ENCODE measurements at regions not wholly inside any gene's neighbourhood (a gene's known extent, or its start where the extent isn't known, plus 50 kb on each side); places are given as distances from the start of the nearest gene placed in this dataset.

- no peak overlapping the region for H3K4me3 Mint-ChIP-seq
- DNase-seq: no peak
- peaks cover 2 to 5% (median 2%) of the 10 kb centered on the region in 3 donors for H3K27me3 Mint-ChIP-seq (ENCODE audit: low read depth in 3 of 3)
- H3K36me3 Mint-ChIP-seq: no peaks in the 10 kb centered on the region
- no peak overlapping the region for H3K27ac Mint-ChIP-seq
- H3K4me1 Mint-ChIP-seq: no peaks in the 10 kb centered on the region
- H3K9me3 Mint-ChIP-seq: peaks cover 0 to 13% (median 8%) of the 10 kb centered on the region in 6 donors
Observed at GRCh38 chr10:44435196-44435595, 50.3 kb upstream of the CXCL12 start.

- no peak for DNase-seq
- Mint-ChIP-seq H3K9me3 (peaks cover 0 to 13% (median 8%) of the 10 kb centered on the region in 6 donors), H3K4me1 (no peaks in the 10 kb centered on the region), H3K36me3 (no peaks in the 10 kb centered on the region), H3K27me3 (ENCODE audit: low read depth in 3 of 3) (peaks cover 2 to 7% (median 2%) of the 10 kb centered on the region in 3 donors), H3K27ac (no peak overlapping the region), H3K4me3 (no peak overlapping the region)
Observed at GRCh38 chr10:44436240-44436639, 51.3 kb upstream of the CXCL12 start.

GRCh38 chr10:44437840-44438511, 53.1 kb upstream of the CXCL12 start:
- Mint-ChIP-seq H3K4me1 (no peaks in the 10 kb centered on the region), H3K27me3 (ENCODE audit: low read depth in 3 of 3) (peaks cover 0 to 6% (median 2%) of the 10 kb centered on the region in 3 donors), H3K4me3 (no peak overlapping the region), H3K9me3 (peaks cover 2 to 12% (median 6%) of the 10 kb centered on the region in 6 donors), H3K36me3 (no peaks in the 10 kb centered on the region), H3K27ac (no peak overlapping the region)
- DNase-seq: no peak

GRCh38 chr10:44439239-44439957, 54.5 kb upstream of the CXCL12 start:
- no peak overlapping the region for H3K4me3 Mint-ChIP-seq
- no peak overlapping the region for H3K27ac Mint-ChIP-seq
- H3K9me3 Mint-ChIP-seq: peaks cover 0 to 10% (median 7%) of the 10 kb centered on the region in 6 donors
- H3K36me3 Mint-ChIP-seq: no peaks in the 10 kb centered on the region
- H3K27me3 Mint-ChIP-seq (ENCODE audit: low read depth in 3 of 3): peaks cover 0 to 6% (median 2%) of the 10 kb centered on the region in 3 donors
- no peak for DNase-seq
- no peaks in the 10 kb centered on the region for H3K4me1 Mint-ChIP-seq

- peaks cover 0 to 6% (median 2%) of the 10 kb centered on the region in 3 donors for H3K27me3 Mint-ChIP-seq (ENCODE audit: low read depth in 3 of 3)
Observed at GRCh38 chr10:44439958-44440244, 55.0 kb upstream of the CXCL12 start.

GRCh38 chr10:44457259-44457658, 72.4 kb upstream of the CXCL12 start:
- DNase-seq: no peak
- no peak overlapping the region for H3K4me3 Mint-ChIP-seq
- peaks cover 0 to 9% (median under 1%) of the 10 kb centered on the region in 6 donors for H3K9me3 Mint-ChIP-seq
- no peaks in the 10 kb centered on the region for H3K36me3 Mint-ChIP-seq
- peaks cover 2 to 6% (median 2%) of the 10 kb centered on the region in 3 donors for H3K27me3 Mint-ChIP-seq (ENCODE audit: low read depth in 3 of 3)
- H3K27ac Mint-ChIP-seq: no peak overlapping the region
- no peaks in the 10 kb centered on the region for H3K4me1 Mint-ChIP-seq

More at GRCh38 chr10:44439958-44440244, 55.0 kb upstream of the CXCL12 start:
- H3K4me3 Mint-ChIP-seq: no peak overlapping the region
- no peak overlapping the region for H3K27ac Mint-ChIP-seq
- peaks cover 0 to 15% (median 8%) of the 10 kb centered on the region in 6 donors for H3K9me3 Mint-ChIP-seq
- H3K4me1 Mint-ChIP-seq: no peaks in the 10 kb centered on the region
- no peak for DNase-seq
- no peaks in the 10 kb centered on the region for H3K36me3 Mint-ChIP-seq

- H3K4me3 Mint-ChIP-seq: no peak overlapping the region
- no peak overlapping the region for H3K27ac Mint-ChIP-seq
- H3K36me3 Mint-ChIP-seq: no peaks in the 10 kb centered on the region
- DNase-seq: no peak
- peaks cover 0 to 6% (median 0%) of the 10 kb centered on the region in 6 donors for H3K9me3 Mint-ChIP-seq
- H3K27me3 Mint-ChIP-seq (ENCODE audit: low read depth in 3 of 3): peaks cover 2 to 3% (median 2%) of the 10 kb centered on the region in 3 donors
- H3K4me1 Mint-ChIP-seq: no peaks in the 10 kb centered on the region
Observed at GRCh38 chr10:44458671-44459413, 73.9 kb upstream of the CXCL12 start.

- Mint-ChIP-seq H3K9me3 (peaks cover 0 to 6% (median 0%) of the 10 kb centered on the region in 6 donors), H3K27me3 (ENCODE audit: low read depth in 3 of 3) (peaks cover 2 to 4% (median 3%) of the 10 kb centered on the region in 3 donors), H3K36me3 (no peaks in the 10 kb centered on the region), H3K4me1 (peaks cover 0 to under 1% of the 10 kb centered on the region in 2 donors), H3K4me3 (no peak overlapping the region), H3K27ac (no peak overlapping the region)
- no peak for DNase-seq
Observed at GRCh38 chr10:44459671-44460070, 74.8 kb upstream of the CXCL12 start.

GRCh38 chr10:44460416-44460815, 75.5 kb upstream of the CXCL12 start:
- Mint-ChIP-seq H3K4me3 (no peak overlapping the region), H3K9me3 (peaks cover 0 to 6% (median 0%) of the 10 kb centered on the region in 6 donors), H3K36me3 (no peaks in the 10 kb centered on the region), H3K4me1 (peaks cover 0 to 6% of the 10 kb centered on the region in 2 donors), H3K27me3 (ENCODE audit: low read depth in 3 of 3) (peaks cover 2 to 4% (median 3%) of the 10 kb centered on the region in 3 donors), H3K27ac (no peak overlapping the region)
- DNase-seq: no peak

GRCh38 chr10:44462338-44462914, 77.5 kb upstream of the CXCL12 start:
- DNase-seq: no peak
- Mint-ChIP-seq H3K36me3 (no peaks in the 10 kb centered on the region), H3K4me1 (peaks cover 0 to 8% of the 10 kb centered on the region in 2 donors), H3K9me3 (peaks cover 0 to 2% (median 0%) of the 10 kb centered on the region in 6 donors), H3K4me3 (no peak overlapping the region), H3K27ac (no peak overlapping the region), H3K27me3 (ENCODE audit: low read depth in 3 of 3) (peaks cover 2 to 5% (median 2%) of the 10 kb centered on the region in 3 donors)

GRCh38 chr10:44463511-44464121, 78.7 kb upstream of the CXCL12 start:
- peaks cover 0 to 6% (median 2%) of the 10 kb centered on the region in 3 donors for H3K27me3 Mint-ChIP-seq (ENCODE audit: low read depth in 3 of 3)
- H3K4me1 Mint-ChIP-seq: peaks cover 0 to 8% of the 10 kb centered on the region in 2 donors
- H3K4me3 Mint-ChIP-seq: no peak overlapping the region
- no peak for DNase-seq
- H3K36me3 Mint-ChIP-seq: no peaks in the 10 kb centered on the region
- H3K9me3 Mint-ChIP-seq: no peaks in the 10 kb centered on the region
- H3K27ac Mint-ChIP-seq: no peak overlapping the region

- Mint-ChIP-seq H3K27me3 (ENCODE audit: low read depth in 3 of 3) (peaks cover under 1 to 6% (median 2%) of the 10 kb centered on the region in 3 donors), H3K4me3 (peak overlapping the region in 1 of 5 donors; percentile 38)
Observed at GRCh38 chr10:44464503-44464902, 79.6 kb upstream of the CXCL12 start.

GRCh38 chr10:44465401-44466115, 80.7 kb upstream of the CXCL12 start:
- DNase-seq: no peak
- Mint-ChIP-seq H3K9me3 (no peaks in the 10 kb centered on the region), H3K4me1 (peaks cover 0 to 8% of the 10 kb centered on the region in 2 donors), H3K36me3 (no peaks in the 10 kb centered on the region), H3K27ac (no peak overlapping the region), H3K27me3 (ENCODE audit: low read depth in 3 of 3) (peaks cover 2 to 6% (median 3%) of the 10 kb centered on the region in 3 donors), H3K4me3 (no peak overlapping the region)

More at GRCh38 chr10:44464503-44464902, 79.6 kb upstream of the CXCL12 start:
- Mint-ChIP-seq H3K36me3 (no peaks in the 10 kb centered on the region), H3K4me1 (peaks cover 0 to 8% of the 10 kb centered on the region in 2 donors), H3K9me3 (no peaks in the 10 kb centered on the region), H3K27ac (no peak overlapping the region)
- DNase-seq: no peak

Data from immature natural killer cell (primary cell).